ENCODE measurements at regions not wholly inside any gene's neighbourhood (a gene's known extent, or its start where the extent isn't known, plus 50 kb on each side); places are given as distances from the start of the nearest gene placed in this dataset.

DNA sequence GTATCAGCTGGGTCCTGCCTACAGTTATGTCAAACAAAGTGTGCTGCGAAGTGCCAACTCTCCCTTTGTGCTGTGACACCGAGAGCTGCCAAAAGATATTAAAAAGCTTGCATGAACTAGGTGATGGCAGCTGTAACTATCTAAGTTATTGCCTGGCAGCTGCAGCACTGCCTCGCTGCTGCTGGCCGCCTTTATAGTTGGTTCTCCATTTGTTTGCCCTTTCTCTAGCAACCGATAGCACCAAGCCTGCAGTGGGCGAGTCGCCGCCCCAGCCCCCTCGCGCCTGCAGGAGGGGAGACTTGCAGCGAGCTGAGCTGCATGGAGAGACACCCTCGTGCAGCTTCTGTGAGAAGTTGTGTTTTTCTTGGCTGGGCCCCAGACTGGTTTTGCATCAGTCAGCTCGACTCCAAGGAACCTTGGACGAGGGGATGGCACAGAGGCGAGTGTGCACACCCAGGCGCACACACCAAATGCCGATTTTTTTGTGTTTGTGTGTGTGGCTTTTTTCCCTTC lies 330.6 kb downstream of the RPS6KC1 start:
- no peak for DNase-seq (ENCODE audit: low spot score in 2 of 2)
- H3K27me3 Mint-ChIP-seq, result peaks cover 21% of the 10 kb centered on the region

DNA sequence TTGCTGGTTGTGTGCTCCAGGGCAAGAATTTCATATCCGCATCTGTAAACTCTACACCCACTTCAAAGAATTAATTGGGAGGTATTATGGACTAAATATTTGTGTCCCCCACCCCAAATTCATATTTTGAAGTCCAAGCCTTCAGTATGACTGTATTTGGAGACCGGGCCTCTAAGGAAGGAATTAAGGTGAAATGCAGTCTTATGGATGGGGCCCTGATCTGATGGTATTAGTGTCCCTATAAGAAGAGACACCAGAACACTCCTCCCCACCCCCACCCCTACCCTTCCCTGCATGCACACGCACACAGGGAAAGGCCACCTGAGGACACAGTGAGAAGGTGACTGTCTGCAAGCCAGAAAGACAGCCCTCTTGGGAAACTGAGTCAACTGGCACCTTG lies 332.4 kb downstream of the RPS6KC1 start:
- Mint-ChIP-seq H3K4me1 (no peaks in the 10 kb centered on the region), H3K9me3 (no peaks in the 10 kb centered on the region), H3K27ac (ENCODE audit: low read depth) (no peak overlapping the region), H3K27me3 (peaks cover 13% of the 10 kb centered on the region), H3K4me3 (no peak overlapping the region), H3K36me3 (ENCODE audit: insufficient read depth) (no peaks in the 10 kb centered on the region)
- no peak for ATAC-seq (replicated peaks; ENCODE audit: extremely low read depth, poor library complexity, severe bottlenecking)
- DNase-seq (ENCODE audit: low spot score in 2 of 2), result no peak

More for the DNA sequence above, 330.6 kb downstream of the RPS6KC1 start:
- no peak for ATAC-seq (replicated peaks; ENCODE audit: extremely low read depth, poor library complexity, severe bottlenecking)
- no peak overlapping the region for H3K4me3 Mint-ChIP-seq
- H3K36me3 Mint-ChIP-seq (ENCODE audit: insufficient read depth), result no peaks in the 10 kb centered on the region
- no peaks in the 10 kb centered on the region for H3K9me3 Mint-ChIP-seq
- no peaks in the 10 kb centered on the region for H3K4me1 Mint-ChIP-seq
- no peak overlapping the region for H3K27ac Mint-ChIP-seq (ENCODE audit: low read depth)

DNA sequence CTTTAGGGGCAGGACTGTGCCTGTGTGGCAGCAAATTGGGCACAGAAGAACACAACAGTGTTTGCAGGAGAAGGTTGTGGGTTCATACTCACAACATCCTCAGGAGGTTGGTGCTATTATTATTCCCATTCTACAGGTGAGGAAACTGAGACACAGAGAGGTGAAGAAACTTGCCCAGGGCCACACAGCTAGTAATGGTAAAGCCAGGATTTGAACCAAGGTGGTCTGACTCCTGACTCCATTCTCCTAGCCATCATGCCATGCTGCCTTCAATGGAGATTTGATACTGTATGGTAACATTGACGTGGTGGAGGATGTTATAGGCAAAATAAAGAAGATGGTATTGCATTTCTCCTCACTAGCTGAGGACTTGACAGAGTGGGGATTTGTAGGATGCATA lies 334.2 kb downstream of the RPS6KC1 start:
- ATAC-seq (replicated peaks; ENCODE audit: extremely low read depth, poor library complexity, severe bottlenecking) (no peak), DNase-seq (ENCODE audit: low spot score in 2 of 2) (no peak)
- Mint-ChIP-seq H3K4me1 (no peaks in the 10 kb centered on the region), H3K9me3 (no peaks in the 10 kb centered on the region), H3K27ac (ENCODE audit: low read depth) (no peak overlapping the region), H3K27me3 (peaks cover 13% of the 10 kb centered on the region), H3K36me3 (ENCODE audit: insufficient read depth) (no peaks in the 10 kb centered on the region), H3K4me3 (no peak overlapping the region)

DNA sequence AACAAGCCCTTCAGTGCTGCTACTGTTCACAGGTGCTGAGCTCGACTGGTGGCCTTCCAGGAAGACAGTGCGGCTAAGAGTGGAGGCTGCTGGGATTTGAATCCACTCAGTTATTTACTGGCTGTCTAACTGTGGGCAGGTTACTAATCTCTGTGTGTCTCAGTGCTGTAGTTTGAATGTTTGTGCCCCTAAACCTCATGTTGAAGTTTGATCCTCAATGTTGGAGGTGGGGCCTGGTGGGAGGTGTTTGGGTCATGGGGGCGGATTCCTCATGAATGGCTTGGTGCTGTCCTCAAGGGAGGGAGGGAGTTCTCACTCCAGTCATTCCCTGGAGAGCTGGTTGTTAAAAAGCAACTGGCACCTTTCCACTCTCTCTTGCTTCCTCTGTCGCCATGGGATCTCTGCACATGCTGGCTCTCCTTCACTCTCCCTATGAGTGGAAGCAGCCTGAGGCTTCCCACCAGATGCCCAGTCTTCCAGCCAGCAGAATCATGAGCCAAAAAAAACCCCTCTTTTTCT lies 334.8 kb downstream of the RPS6KC1 start:
- ATAC-seq (replicated peaks; ENCODE audit: extremely low read depth, poor library complexity, severe bottlenecking) (no peak), DNase-seq (ENCODE audit: low spot score in 2 of 2) (no peak)
- no peaks in the 10 kb centered on the region for H3K4me1 Mint-ChIP-seq
- no peak overlapping the region for H3K4me3 Mint-ChIP-seq
- no peaks in the 10 kb centered on the region for H3K36me3 Mint-ChIP-seq (ENCODE audit: insufficient read depth)
- H3K27ac Mint-ChIP-seq (ENCODE audit: low read depth), result no peak overlapping the region
- no peaks in the 10 kb centered on the region for H3K9me3 Mint-ChIP-seq
- H3K27me3 Mint-ChIP-seq, result peaks cover 13% of the 10 kb centered on the region

DNA sequence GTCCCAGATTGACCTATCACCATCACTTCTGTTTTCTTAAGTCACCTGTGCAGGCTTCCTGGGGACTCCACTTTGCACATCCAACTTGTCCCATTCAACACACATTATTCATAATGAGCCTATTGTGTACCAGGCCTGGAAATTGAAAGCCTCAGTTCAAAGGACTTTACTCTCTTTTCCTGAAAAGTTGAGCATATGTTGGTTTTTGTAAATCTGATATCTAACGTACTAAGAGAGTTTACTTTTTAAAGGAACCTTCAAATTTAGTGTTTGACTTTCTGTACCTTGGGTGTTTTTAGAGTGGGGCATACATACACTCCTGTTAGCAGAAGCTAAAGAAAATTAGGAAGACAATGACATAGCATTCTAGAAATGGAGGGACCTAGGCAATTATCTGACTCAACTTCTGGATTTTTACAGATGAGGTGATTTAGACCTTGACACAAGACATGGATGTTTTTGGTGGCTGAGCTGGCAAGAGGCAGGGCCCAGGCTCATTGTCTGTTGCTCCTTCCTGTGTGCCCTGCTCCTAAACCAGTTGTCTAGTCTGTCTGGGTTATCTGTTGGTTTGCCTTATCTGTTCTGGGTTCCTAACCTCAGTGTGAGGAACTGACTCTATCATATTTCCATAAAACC lies 336.5 kb downstream of the RPS6KC1 start:
- DNase-seq (ENCODE audit: low spot score in 2 of 2), result no peak
- Mint-ChIP-seq H3K27me3 (peaks cover 13% of the 10 kb centered on the region), H3K4me1 (no peaks in the 10 kb centered on the region), H3K9me3 (no peaks in the 10 kb centered on the region), H3K4me3 (no peak overlapping the region), H3K36me3 (ENCODE audit: insufficient read depth) (no peaks in the 10 kb centered on the region), H3K27ac (ENCODE audit: low read depth) (no peak overlapping the region)
- no peak for ATAC-seq (replicated peaks; ENCODE audit: extremely low read depth, poor library complexity, severe bottlenecking)

DNA sequence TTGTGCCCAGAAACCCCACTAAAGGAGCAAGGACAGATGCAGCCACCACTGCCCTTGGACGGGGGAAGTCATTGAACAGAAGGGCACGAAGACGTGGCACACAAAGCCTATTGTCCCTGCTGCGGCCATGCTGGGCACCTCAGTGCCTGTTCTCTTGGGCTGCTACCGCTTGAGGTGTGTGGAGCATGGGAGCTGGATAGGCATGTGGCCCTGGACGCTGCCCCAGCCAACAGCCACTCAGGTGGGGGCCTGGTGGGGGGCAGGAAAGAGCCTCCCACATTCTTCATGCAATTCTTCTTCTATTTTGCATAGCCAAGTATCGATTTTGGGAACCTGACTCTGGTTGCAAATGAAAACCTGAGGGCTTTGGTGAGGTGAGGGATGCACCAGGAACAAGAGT lies 337.2 kb downstream of the RPS6KC1 start:
- ATAC-seq (replicated peaks; ENCODE audit: extremely low read depth, poor library complexity, severe bottlenecking) (no peak), DNase-seq (ENCODE audit: low spot score in 2 of 2) (no peak)
- H3K4me1 Mint-ChIP-seq, result no peaks in the 10 kb centered on the region
- no peaks in the 10 kb centered on the region for H3K9me3 Mint-ChIP-seq
- no peak overlapping the region for H3K27ac Mint-ChIP-seq (ENCODE audit: low read depth)
- no peaks in the 10 kb centered on the region for H3K36me3 Mint-ChIP-seq (ENCODE audit: insufficient read depth)
- no peak overlapping the region for H3K4me3 Mint-ChIP-seq
- peaks cover 15% of the 10 kb centered on the region for H3K27me3 Mint-ChIP-seq

DNA sequence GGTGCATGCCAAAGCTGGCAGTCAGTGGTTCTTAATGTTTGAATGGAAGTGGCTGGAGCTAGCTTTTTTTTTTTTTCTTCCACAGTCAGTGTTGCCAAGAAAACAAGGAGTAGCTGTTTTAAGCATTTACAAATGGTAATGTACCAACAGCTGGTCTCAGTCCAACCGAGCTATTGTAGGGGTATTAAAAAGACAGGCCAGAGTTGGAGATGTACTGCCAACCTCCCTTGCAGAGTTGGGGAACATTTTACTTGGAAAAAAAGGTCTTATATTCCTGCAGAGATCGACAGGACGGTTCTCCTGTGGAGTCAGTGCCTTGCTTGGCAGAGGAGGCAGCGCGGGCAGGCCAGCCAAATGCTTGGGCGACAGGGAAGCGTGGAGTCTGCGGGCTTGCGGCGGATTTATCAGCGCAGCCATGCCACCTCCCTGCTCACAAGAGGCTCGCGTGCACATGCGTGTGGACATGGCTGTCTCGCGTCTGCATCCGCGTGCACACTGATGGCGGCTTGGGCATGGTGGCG lies 338.1 kb downstream of the RPS6KC1 start:
- Mint-ChIP-seq H3K9me3 (no peaks in the 10 kb centered on the region), H3K27me3 (peaks cover 20% of the 10 kb centered on the region), H3K27ac (ENCODE audit: low read depth) (no peak overlapping the region), H3K4me3 (no peak overlapping the region), H3K4me1 (no peaks in the 10 kb centered on the region), H3K36me3 (ENCODE audit: insufficient read depth) (no peaks in the 10 kb centered on the region)
- DNase-seq (ENCODE audit: low spot score in 2 of 2) (no peak), ATAC-seq (replicated peaks; ENCODE audit: extremely low read depth, poor library complexity, severe bottlenecking) (no peak)

DNA sequence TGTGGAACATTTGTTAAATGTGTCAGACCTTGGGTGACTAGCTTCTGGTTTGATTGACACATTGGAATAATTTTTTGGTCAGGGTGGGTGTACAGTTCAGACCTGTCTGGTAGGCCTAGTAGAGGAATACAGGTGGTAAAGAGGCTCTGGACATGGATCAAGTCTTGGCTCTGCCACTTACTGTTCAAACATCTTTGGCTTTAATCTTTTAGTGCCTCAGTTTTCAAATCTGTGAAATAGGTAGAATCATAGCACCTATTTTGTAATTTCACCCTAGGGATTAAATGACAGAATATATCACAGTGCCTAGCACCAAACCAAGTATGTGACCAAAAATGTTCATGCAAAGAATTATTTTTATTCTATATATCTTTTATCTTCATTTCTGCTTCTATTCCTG lies 340.4 kb downstream of the RPS6KC1 start:
- Mint-ChIP-seq H3K36me3 (ENCODE audit: insufficient read depth) (no peaks in the 10 kb centered on the region), H3K27me3 (peaks cover 12% of the 10 kb centered on the region), H3K4me1 (no peaks in the 10 kb centered on the region), H3K4me3 (no peak overlapping the region), H3K9me3 (no peaks in the 10 kb centered on the region), H3K27ac (ENCODE audit: low read depth) (no peak overlapping the region)
- DNase-seq (ENCODE audit: low spot score in 2 of 2) (no peak), ATAC-seq (replicated peaks; ENCODE audit: extremely low read depth, poor library complexity, severe bottlenecking) (no peak)

DNA sequence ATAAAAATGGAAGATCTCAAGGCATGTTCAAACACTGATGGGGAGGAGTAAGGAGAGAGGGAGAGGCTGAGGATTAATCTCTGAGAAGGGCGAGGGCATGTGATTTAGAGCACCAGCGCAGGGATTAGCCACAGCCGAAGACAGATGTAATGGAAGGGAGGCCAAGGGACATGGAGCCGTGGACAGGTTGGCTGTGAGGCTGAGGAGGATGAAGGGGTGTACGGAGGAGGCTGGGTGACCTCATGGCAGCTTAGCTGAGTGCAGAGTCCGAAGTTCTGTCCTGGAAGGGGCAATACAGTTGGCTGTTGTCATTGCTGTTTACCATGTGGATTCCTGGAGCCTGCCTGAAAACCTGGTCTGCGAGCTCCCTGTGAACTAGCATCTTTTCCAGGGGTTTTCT lies 342.8 kb downstream of the RPS6KC1 start:
- no peak for DNase-seq (ENCODE audit: low spot score in 2 of 2)
- no peak for ATAC-seq (replicated peaks; ENCODE audit: extremely low read depth, poor library complexity, severe bottlenecking)
- Mint-ChIP-seq H3K27ac (ENCODE audit: low read depth) (no peak overlapping the region), H3K4me1 (no peaks in the 10 kb centered on the region), H3K27me3 (peaks cover 12% of the 10 kb centered on the region), H3K4me3 (no peak overlapping the region), H3K9me3 (no peaks in the 10 kb centered on the region), H3K36me3 (ENCODE audit: insufficient read depth) (no peaks in the 10 kb centered on the region)

DNA sequence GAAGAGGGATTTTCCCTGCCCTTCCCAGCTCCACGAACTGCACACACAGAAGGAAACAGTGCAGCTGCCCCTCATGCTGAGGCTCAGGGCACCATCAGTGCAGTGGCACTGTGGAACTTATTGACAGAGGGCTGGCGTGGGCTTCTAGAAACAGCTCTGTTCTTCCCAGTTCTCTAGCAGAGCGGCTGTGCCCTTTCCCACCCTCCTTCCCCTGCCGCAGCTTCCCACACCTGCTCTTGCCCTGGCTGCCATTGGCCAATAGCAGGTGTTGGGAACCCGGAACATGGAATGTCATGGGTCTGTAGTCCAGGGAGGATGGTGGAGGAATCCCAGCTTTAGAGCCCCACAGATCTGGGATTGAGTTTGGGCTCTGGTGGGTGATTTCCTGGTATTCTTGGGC lies 343.8 kb downstream of the RPS6KC1 start:
- DNase-seq (ENCODE audit: low spot score in 2 of 2) (no peak), ATAC-seq (replicated peaks; ENCODE audit: extremely low read depth, poor library complexity, severe bottlenecking) (no peak)
- no peak overlapping the region for H3K4me3 Mint-ChIP-seq
- H3K27ac Mint-ChIP-seq (ENCODE audit: low read depth), result no peak overlapping the region
- no peaks in the 10 kb centered on the region for H3K4me1 Mint-ChIP-seq
- H3K27me3 Mint-ChIP-seq, result peaks cover 12% of the 10 kb centered on the region
- H3K9me3 Mint-ChIP-seq, result no peaks in the 10 kb centered on the region
- no peaks in the 10 kb centered on the region for H3K36me3 Mint-ChIP-seq (ENCODE audit: insufficient read depth)

DNA sequence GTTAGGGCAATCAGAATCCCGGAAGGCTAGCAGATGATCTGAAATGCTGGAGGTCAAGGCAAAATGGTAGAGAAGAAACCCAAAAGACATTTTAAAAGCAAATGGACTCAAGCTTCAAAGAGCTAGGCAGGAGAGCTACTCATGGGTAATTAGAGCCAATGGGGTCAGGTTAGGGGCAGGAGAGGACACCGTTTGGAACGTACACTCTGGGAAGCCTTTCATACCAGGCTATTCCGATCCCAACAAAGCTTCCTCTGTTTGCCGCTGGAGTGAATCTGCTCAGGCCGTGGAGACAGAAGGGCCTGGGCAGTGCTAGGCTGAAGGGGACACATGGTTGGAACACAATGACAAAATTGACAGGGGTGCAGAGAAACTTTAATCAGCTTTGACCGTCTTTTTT lies 346.6 kb downstream of the RPS6KC1 start:
- DNase-seq (ENCODE audit: low spot score in 2 of 2), result no peak
- Mint-ChIP-seq H3K4me1 (no peaks in the 10 kb centered on the region), H3K4me3 (no peak overlapping the region), H3K27me3 (peaks cover 12% of the 10 kb centered on the region), H3K27ac (ENCODE audit: low read depth) (no peak overlapping the region), H3K9me3 (no peaks in the 10 kb centered on the region), H3K36me3 (ENCODE audit: insufficient read depth) (no peaks in the 10 kb centered on the region)
- no peak for ATAC-seq (replicated peaks; ENCODE audit: extremely low read depth, poor library complexity, severe bottlenecking)

DNA sequence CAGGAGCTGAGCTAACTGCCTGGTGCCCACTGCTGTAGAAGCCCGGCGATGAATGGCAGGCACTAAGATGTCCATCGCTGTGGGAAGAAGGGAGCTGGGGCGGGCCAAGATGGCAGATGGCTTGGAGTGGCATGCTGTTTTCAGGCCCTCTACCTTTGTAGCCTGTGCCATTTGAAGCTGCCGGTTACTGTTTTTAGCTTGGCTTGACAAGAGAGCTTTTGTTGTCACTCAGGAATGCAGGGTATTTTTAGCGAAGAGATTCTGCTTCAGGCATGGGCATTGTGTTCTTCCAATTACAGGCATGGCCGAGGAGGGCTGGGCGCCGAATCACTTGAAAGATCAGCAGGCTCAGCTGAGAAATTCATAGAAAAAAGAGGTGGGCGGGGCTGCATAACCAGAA lies 348.7 kb downstream of the RPS6KC1 start:
- no peak overlapping the region for H3K27ac Mint-ChIP-seq (ENCODE audit: low read depth)
- H3K9me3 Mint-ChIP-seq, result no peaks in the 10 kb centered on the region
- H3K4me1 Mint-ChIP-seq, result no peaks in the 10 kb centered on the region
- no peaks in the 10 kb centered on the region for H3K36me3 Mint-ChIP-seq (ENCODE audit: insufficient read depth)
- H3K4me3 Mint-ChIP-seq, result no peak overlapping the region
- DNase-seq (ENCODE audit: low spot score in 2 of 2) (no peak), ATAC-seq (replicated peaks; ENCODE audit: extremely low read depth, poor library complexity, severe bottlenecking) (no peak)
- H3K27me3 Mint-ChIP-seq, result peaks cover 17% of the 10 kb centered on the region

DNA sequence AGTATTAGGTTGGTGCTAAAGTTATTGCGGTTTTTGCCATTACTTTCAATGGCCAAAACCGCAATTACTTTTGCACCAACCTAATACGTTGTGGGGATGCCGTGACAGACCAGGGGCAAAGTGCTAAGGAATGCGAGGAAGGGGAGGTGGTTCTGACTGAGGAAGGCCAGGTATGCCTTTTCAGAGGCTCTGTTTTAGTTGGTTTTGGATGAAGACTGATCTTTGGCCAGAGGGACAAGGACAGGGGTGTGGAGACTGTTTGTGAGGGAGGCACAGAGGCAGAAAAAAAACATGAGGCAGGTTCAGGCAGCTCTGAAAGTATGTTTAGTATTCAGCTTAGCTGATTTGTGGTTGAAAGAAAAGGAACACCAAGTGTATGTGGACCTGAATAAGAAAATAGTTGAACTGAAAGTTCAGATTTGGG lies 358.2 kb downstream of the RPS6KC1 start:
- no peaks in the 10 kb centered on the region for H3K36me3 Mint-ChIP-seq (ENCODE audit: insufficient read depth)
- peaks cover 18% of the 10 kb centered on the region for H3K27me3 Mint-ChIP-seq
- ATAC-seq (replicated peaks; ENCODE audit: extremely low read depth, poor library complexity, severe bottlenecking) (no peak), DNase-seq (ENCODE audit: low spot score in 2 of 2) (no peak)
- H3K4me1 Mint-ChIP-seq, result no peaks in the 10 kb centered on the region
- no peak overlapping the region for H3K27ac Mint-ChIP-seq (ENCODE audit: low read depth)
- no peak overlapping the region for H3K4me3 Mint-ChIP-seq
- no peaks in the 10 kb centered on the region for H3K9me3 Mint-ChIP-seq

Measured in central memory CD8-positive, alpha-beta T cell (primary cell).